GM12878 (cell line): ENCODE measurements at regions not wholly inside any gene's neighbourhood (a gene's known extent, or its start where the extent isn't known, plus 50 kb on each side); places are given as distances from the start of the nearest gene placed in this dataset.

Experiments used
- ATAC-seq: fragments of 200-7000 bp; cut with Tn5 transposase; 3 replicates; pipeline ENCODE4 v1.9.1; 2020; ENCODE audit warnings: mild to moderate bottlenecking, moderate library complexity
- BruUV-seq: library from RNA; stranded (reverse); fragments of 400-500 nt; replicated peaks from 2 replicates; lab custom pipeline; 2021; lab: Mats Ljungman, UMichigan
- CTCF ChIA-PET: fragments of 300-600 bp; sonication (Branson Sonifier 250); formaldehyde crosslinking; extraction: SDS; loops from one replicate; lab custom pipeline; 2021; ENCODE audit warnings: inconsistent platforms; lab: Yijun Ruan, JAX
- POLR2A ChIA-PET: fragments of 350-600 bp; formaldehyde crosslinking; extraction: SDS; loops from one replicate; lab custom pipeline; 2021; ENCODE audit warnings: inconsistent platforms; lab: Charles Lee
- RAD21 ChIA-PET: fragments of 300-600 bp; sonication (Branson Sonifier 250); formaldehyde crosslinking; loops from one replicate; lab custom pipeline; 2023; ENCODE audit warnings: antibody characterized with exemption; ENCODE audit not compliant: unreplicated experiment; lab: Charles Lee
- SMC1A ChIA-PET: fragments of 300-600 bp; sonication (Branson Sonifier 250); formaldehyde crosslinking; loops from one replicate; lab custom pipeline; 2023; ENCODE audit not compliant: unreplicated experiment, uncharacterized antibody; lab: Charles Lee
- DNase-seq: peaks from one replicate; pipeline ENCODE4 v3.0.0-alpha.2; 2011; ENCODE audit warnings: low read depth, low spot score
- FAIRE-seq: peaks from 3 replicates; lab custom pipeline; 2011; peaks lifted over from hg19 to GRCh38; lab: Jason Lieb, UNC
- H2AFZ ChIP-seq: 2 replicates; pipeline ENCODE4 v1.6.0; 2011; ENCODE audit warnings: low read depth, low read length, control low read depth; ENCODE audit not compliant: control insufficient read depth
- H3K27ac ChIP-seq: 2 replicates; pipeline ENCODE4 v1.5.1; 2011; ENCODE audit warnings: control low read depth; ENCODE audit not compliant: control insufficient read depth, insufficient read depth
- H3K27me3 ChIP-seq, 2 experiments: replicated peaks in 1 of 2; 2 replicates each; pipeline versions ENCODE4 v1.6.0 to v1.6.1; 2011; ENCODE audit warnings: low read length in 1 of 2; ENCODE audit not compliant: control insufficient read depth in 2 of 2, insufficient read depth in 2 of 2
- H3K36me3 ChIP-seq, 2 experiments: 2 replicates each; pipeline ENCODE4 v1.5.1; 2011; ENCODE audit warnings: low read length in 1 of 2; ENCODE audit not compliant: control insufficient read depth in 2 of 2, insufficient read depth in 2 of 2
- H3K4me1 ChIP-seq: 2 replicates; pipeline ENCODE4 v1.6.1; 2011; ENCODE audit warnings: mild to moderate bottlenecking, low read length, moderate library complexity, mixed read lengths; ENCODE audit not compliant: control insufficient read depth, insufficient read depth
- H3K4me2 ChIP-seq: 2 replicates; pipeline ENCODE4 v1.6.0; 2011; ENCODE audit warnings: control low read depth; ENCODE audit not compliant: control insufficient read depth, insufficient read depth
- H3K4me3 ChIP-seq: fragments of 200-600 bp; sonication (generic); 2 replicates; pipeline ENCODE4 v1.5.1; 2016
- H3K79me2 ChIP-seq: 2 replicates; pipeline ENCODE4 v1.6.0; 2011; ENCODE audit warnings: low read length; ENCODE audit not compliant: control insufficient read depth, insufficient read depth
- H3K9ac ChIP-seq: 2 replicates; pipeline ENCODE4 v1.8.0; 2011; ENCODE audit warnings: low read length, control low read depth, mixed read lengths; ENCODE audit not compliant: control insufficient read depth, insufficient read depth
- H3K9me3 ChIP-seq: replicated peaks from 3 replicates; pipeline ENCODE4 v1.5.1; 2011; ENCODE audit warnings: mild to moderate bottlenecking, low read length; ENCODE audit not compliant: control insufficient read depth, insufficient read depth
- H4K20me1 ChIP-seq: 2 replicates; pipeline ENCODE4 v1.6.0; 2011; ENCODE audit not compliant: control insufficient read depth, insufficient read depth
- BACH1 ChIP-seq: fragments of 450-650 bp; IDR thresholded peaks from 2 replicates; pipeline ENCODE4 v1.6.1; 2017; ENCODE audit warnings: mild to moderate bottlenecking, borderline replicate concordance
- BCL11A ChIP-seq: IDR thresholded peaks from 2 replicates; pipeline ENCODE4 v1.6.1; 2011; ENCODE audit warnings: low read depth, low read length
- CREM ChIP-seq: IDR thresholded peaks from 2 replicates; pipeline ENCODE4 v1.6.1; 2014; ENCODE audit warnings: antibody characterized with exemption, low read depth
- EZH2 ChIP-seq: IDR thresholded peaks from 2 replicates; pipeline ENCODE4 v1.6.1; 2012; ENCODE audit warnings: low read depth, mild to moderate bottlenecking, control low read depth, inconsistent platforms, low read length, borderline replicate concordance; ENCODE audit not compliant: control insufficient read depth
- IRF4 ChIP-seq: IDR thresholded peaks from 2 replicates; pipeline ENCODE4 v1.6.1; 2011; ENCODE audit warnings: low read depth, low read length
- MEF2B ChIP-seq: fragments of 450-650 bp; IDR thresholded peaks from 2 replicates; pipeline ENCODE4 v1.6.1; 2018; ENCODE audit warnings: mild to moderate bottlenecking, moderate library complexity; ENCODE audit not compliant: partially characterized antibody, poor library complexity, severe bottlenecking
- NR2F1 ChIP-seq: fragments of 450-650 bp; conservative IDR thresholded peaks from 2 replicates; pipeline ENCODE4 v1.6.1; 2017; ENCODE audit warnings: mild to moderate bottlenecking
- RAD51 ChIP-seq: fragments of 450-650 bp; IDR thresholded peaks from 2 replicates; pipeline ENCODE4 v1.6.1; 2016; ENCODE audit warnings: moderate library complexity, mild to moderate bottlenecking, inconsistent platforms
- RB1 ChIP-seq: fragments of 450-650 bp; formaldehyde crosslinking; IDR thresholded peaks from 2 replicates; pipeline ENCODE4 v1.6.1; 2017; ENCODE audit warnings: mild to moderate bottlenecking, borderline replicate concordance
- RCOR1 ChIP-seq: conservative IDR thresholded peaks from 2 replicates; pipeline ENCODE4 v1.6.1; 2012; ENCODE audit warnings: low read depth, low read length, improper control_type of control experiment
- WRNIP1 ChIP-seq: IDR thresholded peaks from 2 replicates; pipeline ENCODE4 v1.6.1; 2011; ENCODE audit warnings: low read depth, low read length, improper control_type of control experiment, borderline replicate concordance
- YBX1 ChIP-seq: fragments of 450-650 bp; IDR thresholded peaks from 2 replicates; pipeline ENCODE4 v1.6.1; 2016; ENCODE audit warnings: antibody characterized with exemption
- YY1 ChIP-seq: IDR thresholded peaks from 2 replicates; pipeline ENCODE4 v1.6.1; 2011; ENCODE audit warnings: low read depth, mild to moderate bottlenecking, low read length
- ZNF622 ChIP-seq: fragments of 450-650 bp; IDR thresholded peaks from 2 replicates; pipeline ENCODE4 v1.6.1; 2017; ENCODE audit warnings: mild to moderate bottlenecking, inconsistent platforms
- ZZZ3 ChIP-seq: IDR thresholded peaks from 2 replicates; pipeline ENCODE4 v1.6.1; 2011; ENCODE audit warnings: low read depth; ENCODE audit not compliant: control insufficient read depth, insufficient read length
- WGBS: methylation state at CpG from one replicate; pipeline ENCODE4 v1.1.6; 2016; ENCODE audit warnings: low lambda C conversion rate; ENCODE audit not compliant: insufficient replicate concordance, insufficient coverage; ENCODE audit errors: missing lambda C conversion rate; 5-methylcytosine and 5-hydroxymethylcytosine counted together
- in situ Hi-C: fragments of 300-500 bp; cut with MboI; formaldehyde crosslinking; loops from 9 replicates; pipeline ENCODE4 v1.14.3; 2018; ENCODE audit warnings: mixed read lengths
- intact Hi-C: fragments of 100-400 bp; cut with micrococcal nuclease; formaldehyde crosslinking; loops from one replicate; pipeline ENCODE4 v1.14.2; 2022; ENCODE audit not compliant: unreplicated experiment
- TF ChIP-seq, protein P1 (sequence below): fragments of 450-650 bp; IDR thresholded peaks from 2 replicates; pipeline ENCODE4 v1.6.1; 2017; ENCODE audit warnings: mild to moderate bottlenecking
- TF ChIP-seq, protein P2 (sequence below): IDR thresholded peaks from 2 replicates; pipeline ENCODE4 v1.6.1; 2012; ENCODE audit warnings: low read length, inconsistent platforms
- TF ChIP-seq, protein P3 (sequence below): IDR thresholded peaks from 2 replicates; pipeline ENCODE4 v1.6.1; 2011; ENCODE audit warnings: low read depth, mild to moderate bottlenecking, low read length, moderate library complexity, borderline replicate concordance; ENCODE audit errors: extremely low read depth

DNA sequence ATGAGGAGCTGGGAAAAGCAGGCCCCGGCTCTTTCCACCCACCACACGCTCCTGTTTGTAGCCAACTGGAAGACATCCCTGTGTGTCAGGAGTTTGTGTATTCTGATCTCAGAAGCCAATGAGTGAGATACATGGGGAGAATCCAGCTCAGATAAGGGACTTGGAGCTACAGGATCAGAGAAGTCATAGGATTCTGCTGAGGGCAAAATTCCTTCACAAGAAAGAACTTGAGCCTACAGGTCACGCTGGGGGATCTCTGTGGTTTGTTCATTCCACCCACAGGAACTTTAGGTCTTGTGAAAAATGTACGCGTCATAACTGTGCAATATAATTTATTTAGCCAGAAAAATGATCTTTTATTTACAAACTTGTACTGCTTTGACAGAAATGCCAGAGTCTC is 80.1 kb upstream of the SMIM21 start:
- POLR2A ChIA-PET, result no interaction called here
- H4K20me1 ChIP-seq, result no peaks in the 10 kb centered on the region
- no peak overlapping the region for H2AFZ ChIP-seq
- no peaks in the 10 kb centered on the region for H3K9me3 ChIP-seq
- intact Hi-C loops (no loop called here), in situ Hi-C loops (no loop called here)
- FAIRE-seq, result no peak
- TF ChIP-seq CREM (no peak), ZNF622 (no peak), NR2F1 (no peak), YY1 (no peak), RAD51 (no peak), IRF4 (no peak), BACH1 (no peak), YBX1 (no peak), ZZZ3 (no peak), MEF2B (no peak), RB1 (no peak), BCL11A (no peak), RCOR1 (no peak), WRNIP1 (no peak), EZH2 (no peak)
- TF ChIP-seq, protein P1, sequence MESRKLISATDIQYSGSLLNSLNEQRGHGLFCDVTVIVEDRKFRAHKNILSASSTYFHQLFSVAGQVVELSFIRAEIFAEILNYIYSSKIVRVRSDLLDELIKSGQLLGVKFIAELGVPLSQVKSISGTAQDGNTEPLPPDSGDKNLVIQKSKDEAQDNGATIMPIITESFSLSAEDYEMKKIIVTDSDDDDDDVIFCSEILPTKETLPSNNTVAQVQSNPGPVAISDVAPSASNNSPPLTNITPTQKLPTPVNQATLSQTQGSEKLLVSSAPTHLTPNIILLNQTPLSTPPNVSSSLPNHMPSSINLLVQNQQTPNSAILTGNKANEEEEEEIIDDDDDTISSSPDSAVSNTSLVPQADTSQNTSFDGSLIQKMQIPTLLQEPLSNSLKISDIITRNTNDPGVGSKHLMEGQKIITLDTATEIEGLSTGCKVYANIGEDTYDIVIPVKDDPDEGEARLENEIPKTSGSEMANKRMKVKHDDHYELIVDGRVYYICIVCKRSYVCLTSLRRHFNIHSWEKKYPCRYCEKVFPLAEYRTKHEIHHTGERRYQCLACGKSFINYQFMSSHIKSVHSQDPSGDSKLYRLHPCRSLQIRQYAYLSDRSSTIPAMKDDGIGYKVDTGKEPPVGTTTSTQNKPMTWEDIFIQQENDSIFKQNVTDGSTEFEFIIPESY, result no peak
- TF ChIP-seq, protein P2, sequence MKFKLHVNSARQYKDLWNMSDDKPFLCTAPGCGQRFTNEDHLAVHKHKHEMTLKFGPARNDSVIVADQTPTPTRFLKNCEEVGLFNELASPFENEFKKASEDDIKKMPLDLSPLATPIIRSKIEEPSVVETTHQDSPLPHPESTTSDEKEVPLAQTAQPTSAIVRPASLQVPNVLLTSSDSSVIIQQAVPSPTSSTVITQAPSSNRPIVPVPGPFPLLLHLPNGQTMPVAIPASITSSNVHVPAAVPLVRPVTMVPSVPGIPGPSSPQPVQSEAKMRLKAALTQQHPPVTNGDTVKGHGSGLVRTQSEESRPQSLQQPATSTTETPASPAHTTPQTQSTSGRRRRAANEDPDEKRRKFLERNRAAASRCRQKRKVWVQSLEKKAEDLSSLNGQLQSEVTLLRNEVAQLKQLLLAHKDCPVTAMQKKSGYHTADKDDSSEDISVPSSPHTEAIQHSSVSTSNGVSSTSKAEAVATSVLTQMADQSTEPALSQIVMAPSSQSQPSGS, result no peak
- TF ChIP-seq, protein P3, sequence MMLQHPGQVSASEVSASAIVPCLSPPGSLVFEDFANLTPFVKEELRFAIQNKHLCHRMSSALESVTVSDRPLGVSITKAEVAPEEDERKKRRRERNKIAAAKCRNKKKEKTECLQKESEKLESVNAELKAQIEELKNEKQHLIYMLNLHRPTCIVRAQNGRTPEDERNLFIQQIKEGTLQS, result no peak
- WGBS, result 53% methylated on average over 5 of the region's 5 CpGs
- H3K27me3 ChIP-seq, result no peaks in the 10 kb centered on the region; a peak in 1 of 4 replicates
- no peak overlapping the region for H3K9ac ChIP-seq
- no peak for DNase-seq
- H3K36me3 ChIP-seq, result no peaks in the 10 kb centered on the region
- no peak overlapping the region for H3K4me2 ChIP-seq
- no peaks in the 10 kb centered on the region for H3K4me1 ChIP-seq
- H3K27ac ChIP-seq, result no peak overlapping the region
- H3K79me2 ChIP-seq, result no peaks in the 10 kb centered on the region
- SMC1A ChIA-PET, result no interaction called here
- no TSS peak for BruUV-seq
- no peak overlapping the region for H3K4me3 ChIP-seq
- CTCF ChIA-PET, result no interaction called here
- RAD21 ChIA-PET, result no interaction called here
- ATAC-seq, result no peak
